NCI-H460 (cell line): ENCODE measurements at regions not wholly inside any gene's neighbourhood (a gene's known extent, or its start where the extent isn't known, plus 50 kb on each side); places are given as distances from the start of the nearest gene placed in this dataset.

Source experiments
- DNase-seq: peaks from one replicate; pipeline ENCODE4 v3.0.0-alpha.2; 2016; ENCODE audit warnings: low read depth; ENCODE audit errors: extremely low read depth

DNA sequence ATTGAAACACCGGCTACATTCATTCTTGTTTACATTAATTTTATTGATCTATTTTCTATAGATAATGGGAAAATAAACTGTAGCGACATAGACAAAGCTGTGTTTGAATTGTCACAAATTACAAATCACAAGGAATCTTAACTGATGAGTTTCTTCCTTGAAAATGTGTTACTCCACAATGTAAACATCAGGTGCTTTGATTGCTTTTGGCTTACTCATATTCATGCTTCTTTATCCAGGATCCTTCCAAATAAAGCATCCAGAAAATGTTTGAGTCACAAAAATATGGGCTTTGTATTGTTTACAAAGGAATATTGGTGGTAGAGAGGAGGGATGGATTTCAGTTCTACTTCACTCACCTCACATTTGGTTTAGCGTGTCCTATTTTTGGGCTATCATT, 64.0 kb downstream of the BMP2 start:
- DNase-seq: no peak

- no peak for DNase-seq
Observed at GRCh38 chr20:6832811-6833210, 65.3 kb downstream of the BMP2 start.

DNA sequence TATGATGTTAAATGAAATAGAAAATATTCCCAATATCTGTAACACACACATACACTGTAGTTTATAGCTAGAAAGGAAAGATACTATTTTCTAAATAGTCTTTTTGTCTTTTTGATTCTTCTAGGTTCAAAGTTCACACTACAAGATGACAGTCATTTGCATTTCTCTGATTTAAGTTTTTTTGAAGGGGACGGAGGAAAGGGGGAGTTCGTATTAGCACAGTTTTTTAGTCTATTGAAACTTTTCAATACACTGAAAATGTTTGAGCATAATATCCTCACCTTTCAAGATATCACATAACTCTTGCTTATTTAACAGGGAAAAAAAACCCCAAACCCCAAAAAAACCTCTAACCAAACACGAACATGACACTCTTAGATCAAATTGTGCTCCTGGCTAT, 68.1 kb downstream of the BMP2 start:
- DNase-seq: no peak

GRCh38 chr20:6836821-6837374, 69.4 kb downstream of the BMP2 start:
- DNase-seq: no peak

GRCh38 chr20:6837730-6838129, 70.2 kb downstream of the BMP2 start:
- DNase-seq: no peak

- DNase-seq: no peak
Observed at GRCh38 chr20:6838181-6838826, 70.8 kb downstream of the BMP2 start.

DNA sequence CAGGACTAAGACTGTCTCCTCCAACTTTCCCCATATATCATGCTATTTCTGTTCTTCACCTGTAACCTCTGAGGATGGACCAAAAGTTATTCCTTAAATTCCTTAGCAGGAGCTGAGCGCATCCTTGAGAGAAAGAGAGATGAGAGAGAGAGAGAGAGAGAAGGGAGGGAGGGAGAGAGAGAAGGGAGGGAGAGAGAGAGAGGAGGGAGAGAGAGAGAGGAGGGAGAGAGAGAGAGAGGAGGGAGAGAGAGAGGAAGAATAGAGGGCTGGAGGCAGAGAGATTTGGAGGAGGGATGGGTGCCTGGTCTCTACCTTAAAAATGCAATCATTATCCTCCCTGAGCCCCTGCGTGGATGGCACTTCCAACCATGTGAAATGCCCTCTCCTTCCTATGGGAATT, 73.6 kb downstream of the BMP2 start:
- no peak for DNase-seq

DNA sequence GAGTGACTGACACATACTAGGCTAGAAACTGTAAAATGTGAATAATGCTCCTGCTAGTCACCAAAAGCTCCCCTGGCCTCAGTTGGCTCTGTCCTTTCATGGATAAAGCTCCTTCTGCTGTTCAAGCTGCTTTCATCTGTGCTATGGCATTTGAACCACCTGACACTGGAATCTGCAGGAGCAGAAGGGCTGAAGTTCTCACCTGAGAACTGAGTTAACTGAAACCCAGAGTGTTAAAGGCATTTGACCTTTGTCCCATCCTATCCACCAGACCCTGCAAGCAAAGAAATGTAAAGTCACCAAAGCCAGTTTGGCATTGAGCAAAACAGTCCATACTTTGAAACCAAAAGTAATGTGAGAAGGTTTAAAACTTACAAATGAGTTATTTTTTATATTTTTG, 77.7 kb downstream of the BMP2 start:
- DNase-seq: no peak

- DNase-seq: no peak
Observed at GRCh38 chr20:6848041-6848440, 80.6 kb downstream of the BMP2 start.

DNA sequence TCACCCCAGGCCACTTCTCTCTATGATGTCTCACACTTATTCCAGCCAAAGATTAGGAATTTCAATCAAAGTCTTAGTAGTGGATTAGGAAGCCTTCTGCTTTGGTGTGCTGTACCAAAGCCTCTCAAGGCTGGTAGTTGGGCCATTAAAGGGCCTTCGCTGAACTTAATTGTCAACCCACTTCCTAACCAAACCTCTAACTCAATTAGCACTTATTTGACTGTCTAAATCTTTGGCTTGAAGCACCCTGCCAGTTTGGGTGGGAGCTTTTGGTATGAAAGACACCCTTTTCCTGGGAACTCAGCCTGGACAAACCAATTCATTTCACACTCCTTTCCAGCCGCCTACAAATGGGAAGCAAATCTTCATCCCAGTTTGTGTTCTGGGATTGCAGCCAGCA, 81.5 kb downstream of the BMP2 start:
- DNase-seq: no peak

GRCh38 chr20:6851136-6851535, 83.7 kb downstream of the BMP2 start:
- no peak for DNase-seq

GRCh38 chr20:6852478-6852877, 85.0 kb downstream of the BMP2 start:
- no peak for DNase-seq

DNA sequence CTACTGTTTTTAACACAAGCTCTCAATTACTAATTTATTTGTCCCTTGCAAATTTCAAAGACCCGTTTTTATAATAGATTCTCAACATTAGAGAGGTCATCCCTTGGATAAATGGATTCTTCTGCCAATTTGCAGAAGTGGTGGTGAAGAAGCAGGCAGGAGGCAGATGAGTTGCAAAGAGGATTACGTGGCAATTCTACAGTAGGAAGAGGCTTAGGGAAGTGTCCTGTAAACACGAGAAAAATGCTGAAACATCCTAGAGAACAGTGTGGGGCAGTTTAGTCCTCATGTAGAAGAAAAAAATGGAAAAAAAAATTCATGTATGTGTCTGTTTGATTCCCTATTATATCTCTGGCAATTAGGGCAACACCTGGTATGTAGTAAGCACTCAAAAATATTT, 87.6 kb downstream of the BMP2 start:
- no peak for DNase-seq

DNA sequence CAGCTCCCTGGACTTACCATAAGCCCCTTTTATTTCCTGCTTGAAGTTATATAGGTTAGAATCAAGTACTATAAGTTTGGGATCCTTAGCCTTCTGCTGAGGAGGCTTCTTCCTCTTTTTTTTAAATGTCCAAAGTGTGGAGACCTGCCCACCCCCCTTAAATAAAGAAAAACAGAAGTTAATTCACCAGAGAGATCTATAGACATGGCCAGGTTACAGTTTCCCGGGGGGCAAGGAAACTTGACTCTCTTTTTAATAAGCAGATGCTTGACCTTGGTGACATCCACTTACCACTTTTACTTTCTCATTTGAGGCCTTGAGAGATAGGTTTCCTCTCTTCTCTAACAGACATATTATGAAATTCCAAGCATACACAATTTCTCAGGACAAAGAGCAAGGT, 88.3 kb downstream of the BMP2 start:
- no peak for DNase-seq

DNA sequence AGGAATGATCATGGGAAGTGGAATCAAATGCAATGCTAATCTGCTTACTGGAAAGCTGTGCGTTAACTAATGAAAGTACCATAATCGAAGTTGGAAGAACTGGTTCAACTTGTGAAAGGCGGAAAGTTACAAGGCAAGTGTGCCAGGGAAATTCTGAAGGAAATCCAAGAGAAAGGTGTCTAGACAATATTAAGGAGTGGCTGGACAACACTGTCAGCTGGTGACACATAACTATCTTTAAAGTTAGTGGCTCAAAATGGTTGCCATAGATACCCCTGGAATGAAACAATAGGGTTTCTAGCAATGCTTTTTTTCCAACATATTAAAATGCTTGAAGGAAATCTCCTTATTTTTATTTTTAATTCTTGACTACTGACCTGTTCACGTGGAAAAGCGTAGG, 90.4 kb downstream of the BMP2 start:
- DNase-seq: no peak

DNA sequence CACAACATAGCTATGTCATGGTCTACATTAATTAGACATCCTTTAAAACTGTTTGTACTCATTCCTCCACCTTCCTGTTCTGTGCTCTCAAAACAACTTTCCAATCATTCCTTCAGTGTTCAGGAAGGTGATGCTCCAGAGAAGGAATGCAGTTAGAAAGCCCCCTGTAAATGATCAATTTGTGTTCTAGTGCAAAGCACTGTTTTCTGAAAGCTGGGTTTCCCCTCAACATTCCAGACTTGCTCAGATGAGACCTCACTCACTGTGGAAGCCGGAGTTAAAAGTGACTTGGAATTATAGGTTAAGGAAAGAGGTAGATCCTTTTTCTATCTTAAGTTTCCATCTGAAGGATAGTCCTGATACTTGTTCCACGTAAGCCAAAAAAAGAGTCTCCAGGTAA, 95.9 kb downstream of the BMP2 start:
- DNase-seq: no peak

DNA sequence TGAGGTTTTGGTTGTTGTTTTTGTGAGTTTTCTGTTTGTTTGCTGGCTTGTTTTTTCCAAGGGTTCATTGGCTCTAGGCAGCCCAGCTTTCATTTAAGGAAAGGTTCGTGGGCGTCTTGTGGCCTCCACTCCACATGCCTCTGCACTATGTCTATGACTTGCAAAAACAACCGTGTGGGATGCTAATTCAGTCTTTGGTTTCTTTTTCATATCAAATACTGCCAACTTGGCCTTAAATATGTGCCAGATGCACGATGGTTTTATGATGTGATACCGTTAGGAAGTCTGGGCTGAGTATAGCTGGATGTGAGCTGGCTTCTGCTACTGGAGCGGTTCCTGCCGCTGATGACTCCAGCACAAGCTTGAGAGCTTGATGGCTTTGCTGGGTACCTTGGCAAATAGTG, 96.3 kb downstream of the BMP2 start:
- no peak for DNase-seq

- DNase-seq: no peak
Observed at GRCh38 chr20:6864740-6865139, 97.3 kb downstream of the BMP2 start.

DNA sequence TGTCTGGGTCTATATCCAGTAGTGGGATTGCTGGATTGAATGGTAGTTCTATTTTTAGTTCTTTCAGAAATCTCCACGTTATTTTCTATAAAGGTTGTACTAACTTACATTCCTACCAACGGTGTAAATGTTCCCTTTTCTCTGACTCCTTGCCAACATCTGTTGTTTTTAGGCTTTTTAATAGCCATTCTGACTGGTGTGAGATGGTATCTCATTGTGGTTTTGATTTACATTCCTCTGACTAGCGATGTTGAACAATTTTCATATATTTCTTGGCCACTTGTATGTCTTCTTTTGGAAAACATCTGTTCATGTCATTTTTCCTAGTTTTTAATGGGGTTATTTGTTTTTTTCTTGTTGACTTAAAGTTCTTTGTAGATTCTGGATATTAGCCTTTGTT, 99.3 kb downstream of the BMP2 start:
- no peak for DNase-seq

DNA sequence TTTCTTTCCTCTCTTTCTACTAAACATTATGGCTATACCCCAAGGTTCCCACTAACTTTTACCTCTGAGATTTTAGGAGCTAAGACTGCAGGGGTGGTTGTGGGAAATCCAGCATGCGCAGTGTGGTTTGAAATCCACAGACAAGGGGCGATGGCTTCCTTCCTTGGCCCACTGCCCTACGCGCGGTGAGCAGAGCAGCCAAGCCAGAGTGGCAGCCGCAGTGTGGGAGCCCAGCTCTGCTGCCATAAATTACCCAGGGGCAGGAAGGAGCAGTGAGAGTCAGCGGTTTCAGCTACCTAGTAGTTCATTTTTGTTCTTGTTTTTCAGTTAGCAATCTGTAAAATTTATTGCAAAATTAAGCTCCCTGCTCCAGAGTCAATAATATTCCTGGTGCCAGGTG, 101.4 kb downstream of the BMP2 start:
- no peak for DNase-seq

DNA sequence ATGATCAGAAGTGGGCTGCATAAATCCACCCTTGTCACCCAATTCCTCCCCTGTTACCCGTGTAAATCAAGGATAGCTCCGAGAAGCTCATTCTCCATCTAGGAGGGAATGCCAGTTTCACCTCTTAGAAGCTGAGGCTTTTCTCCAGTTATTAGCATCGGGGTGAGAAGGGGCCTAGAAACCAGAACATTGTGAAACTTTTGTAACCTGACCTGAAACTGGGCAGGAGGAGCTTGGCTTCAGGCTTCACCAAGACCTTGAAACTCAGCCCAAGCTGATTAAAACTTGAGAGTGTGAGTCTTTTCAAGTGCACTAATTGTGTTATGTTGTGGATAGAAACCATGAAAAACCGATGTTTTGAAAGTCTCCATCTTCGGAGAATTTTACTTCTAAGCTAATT, 103.1 kb downstream of the BMP2 start:
- DNase-seq: no peak

DNA sequence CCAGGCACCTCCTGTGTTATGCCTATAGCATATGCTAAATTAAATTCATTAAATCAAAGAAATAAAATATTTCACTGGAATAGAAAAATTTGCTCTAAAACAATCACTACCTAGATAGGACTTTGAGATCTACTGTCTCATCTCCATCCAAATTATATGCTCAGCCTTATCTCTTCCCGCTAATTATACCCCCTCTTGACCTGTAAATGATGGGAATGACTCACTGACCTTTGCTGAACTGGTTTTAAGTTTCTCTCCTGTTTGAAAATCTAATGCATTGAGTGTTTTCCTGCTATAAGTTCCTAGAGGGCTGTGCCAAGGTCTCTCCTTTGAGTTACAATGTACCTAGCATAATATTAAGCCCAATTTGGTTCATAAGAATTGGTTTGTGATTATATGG, 110.1 kb downstream of the BMP2 start:
- DNase-seq: no peak
